ENCODE measurements at regions not wholly inside any gene's neighbourhood (a gene's known extent, or its start where the extent isn't known, plus 50 kb on each side); places are given as distances from the start of the nearest gene placed in this dataset.

GRCh38 chr1:101307985-101308689, 71.3 kb downstream of the S1PR1 start:
- TF ChIP-seq CTCF (IDR thresholded peaks at IDR 0.05) (no peak), POLR2A (IDR thresholded peaks at IDR 0.05) (no peak), POLR2AphosphoS5 (IDR thresholded peaks at IDR 0.05) (no peak)
